ENCODE measurements at regions not wholly inside any gene's neighbourhood (a gene's known extent, or its start where the extent isn't known, plus 50 kb on each side); places are given as distances from the start of the nearest gene placed in this dataset.

GRCh38 chr6:88294702-88295101 is 128.6 kb upstream of the CNR1 start:
- no peak overlapping the region for H3K4me2 ChIP-seq
- no peaks in the 10 kb centered on the region for H3K9me2 ChIP-seq (replicated peaks; ENCODE audit: insufficient read depth)
- H3K27ac ChIP-seq, result no peak overlapping the region
- H3K4me1 ChIP-seq (ENCODE audit: insufficient read depth), result no peaks in the 10 kb centered on the region
- no peak for TF ChIP-seq EZH2phosphoT487 (IDR thresholded peaks at IDR 0.05; ENCODE audit: low read depth, severe bottlenecking, unreplicated experiment)
- no peak for TF ChIP-seq EZH2 (IDR thresholded peaks at IDR 0.05; ENCODE audit: borderline replicate concordance)
- TF ChIP-seq, protein P1, sequence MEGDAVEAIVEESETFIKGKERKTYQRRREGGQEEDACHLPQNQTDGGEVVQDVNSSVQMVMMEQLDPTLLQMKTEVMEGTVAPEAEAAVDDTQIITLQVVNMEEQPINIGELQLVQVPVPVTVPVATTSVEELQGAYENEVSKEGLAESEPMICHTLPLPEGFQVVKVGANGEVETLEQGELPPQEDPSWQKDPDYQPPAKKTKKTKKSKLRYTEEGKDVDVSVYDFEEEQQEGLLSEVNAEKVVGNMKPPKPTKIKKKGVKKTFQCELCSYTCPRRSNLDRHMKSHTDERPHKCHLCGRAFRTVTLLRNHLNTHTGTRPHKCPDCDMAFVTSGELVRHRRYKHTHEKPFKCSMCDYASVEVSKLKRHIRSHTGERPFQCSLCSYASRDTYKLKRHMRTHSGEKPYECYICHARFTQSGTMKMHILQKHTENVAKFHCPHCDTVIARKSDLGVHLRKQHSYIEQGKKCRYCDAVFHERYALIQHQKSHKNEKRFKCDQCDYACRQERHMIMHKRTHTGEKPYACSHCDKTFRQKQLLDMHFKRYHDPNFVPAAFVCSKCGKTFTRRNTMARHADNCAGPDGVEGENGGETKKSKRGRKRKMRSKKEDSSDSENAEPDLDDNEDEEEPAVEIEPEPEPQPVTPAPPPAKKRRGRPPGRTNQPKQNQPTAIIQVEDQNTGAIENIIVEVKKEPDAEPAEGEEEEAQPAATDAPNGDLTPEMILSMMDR (IDR thresholded peaks at IDR 0.05; ENCODE audit: poor library complexity), result no peak
- no peaks in the 10 kb centered on the region for H4K20me1 ChIP-seq (ENCODE audit: insufficient read depth, poor library complexity, severe bottlenecking)
- no peaks in the 10 kb centered on the region for H3K27me3 ChIP-seq
- H2AFZ ChIP-seq, result no peak overlapping the region
- WGBS (ENCODE audit: low lambda C conversion rate, missing lambda C conversion rate), result 92% methylated on average over 1 of the region's 1 CpG
- H3K36me3 ChIP-seq (replicated peaks; ENCODE audit: insufficient read depth, low read depth), result no peaks in the 10 kb centered on the region
- H3K9me3 ChIP-seq (ENCODE audit: low read depth), result no peaks in the 10 kb centered on the region
- no peak for DNase-seq (ENCODE audit: low spot score)
- H3K79me2 ChIP-seq, result no peaks in the 10 kb centered on the region
- no peak overlapping the region for H3K4me3 ChIP-seq

DNA sequence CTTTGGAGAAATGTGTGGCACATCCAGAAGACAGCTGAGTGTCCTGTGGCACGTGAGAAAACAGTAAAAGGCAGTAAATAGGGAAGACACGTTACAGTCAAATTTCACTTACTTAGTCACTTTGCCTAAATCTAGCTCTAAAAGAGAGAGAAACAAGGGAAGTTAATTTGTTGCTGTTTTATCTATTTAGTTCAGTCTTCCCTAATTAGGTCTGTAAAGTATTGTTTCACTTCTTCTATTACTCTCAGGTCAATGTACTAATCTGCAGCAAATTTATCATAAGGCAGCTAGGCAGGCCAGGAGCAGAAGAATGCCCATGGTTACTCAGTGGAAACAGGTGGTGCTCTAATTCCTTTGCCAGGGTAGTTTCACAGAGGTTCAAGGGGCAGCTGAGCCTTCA is 124.3 kb upstream of the CNR1 start:
- no peaks in the 10 kb centered on the region for H3K27me3 ChIP-seq
- H3K4me2 ChIP-seq, result no peak overlapping the region
- H3K9me3 ChIP-seq (ENCODE audit: low read depth), result peaks cover 4% of the 10 kb centered on the region
- H3K9me2 ChIP-seq (replicated peaks; ENCODE audit: insufficient read depth), result no peaks in the 10 kb centered on the region
- no peak overlapping the region for H3K4me3 ChIP-seq
- WGBS (ENCODE audit: low lambda C conversion rate, missing lambda C conversion rate), result 94% methylated on average over 2 of the region's 2 CpGs
- H2AFZ ChIP-seq, result no peak overlapping the region
- no peaks in the 10 kb centered on the region for H3K36me3 ChIP-seq (replicated peaks; ENCODE audit: insufficient read depth, low read depth)
- DNase-seq (ENCODE audit: low spot score), result no peak
- TF ChIP-seq EZH2phosphoT487 (IDR thresholded peaks at IDR 0.05; ENCODE audit: low read depth, severe bottlenecking, unreplicated experiment) (no peak), EZH2 (IDR thresholded peaks at IDR 0.05; ENCODE audit: borderline replicate concordance) (no peak)
- TF ChIP-seq, protein P1 (IDR thresholded peaks at IDR 0.05; ENCODE audit: poor library complexity), result no peak
- no peaks in the 10 kb centered on the region for H3K79me2 ChIP-seq
- no peaks in the 10 kb centered on the region for H4K20me1 ChIP-seq (ENCODE audit: insufficient read depth, poor library complexity, severe bottlenecking)
- no peak overlapping the region for H3K27ac ChIP-seq
- H3K4me1 ChIP-seq (ENCODE audit: insufficient read depth), result no peaks in the 10 kb centered on the region

- Histone ChIP-seq H2AFZ (no peak overlapping the region), H3K9me2 (replicated peaks; ENCODE audit: insufficient read depth) (no peaks in the 10 kb centered on the region), H4K20me1 (ENCODE audit: insufficient read depth, poor library complexity, severe bottlenecking) (no peaks in the 10 kb centered on the region), H3K27me3 (no peaks in the 10 kb centered on the region), H3K4me2 (no peak overlapping the region), H3K4me1 (ENCODE audit: insufficient read depth) (no peaks in the 10 kb centered on the region), H3K27ac (no peak overlapping the region), H3K36me3 (replicated peaks; ENCODE audit: insufficient read depth, low read depth) (no peaks in the 10 kb centered on the region), H3K9me3 (ENCODE audit: low read depth) (peaks cover 4% of the 10 kb centered on the region), H3K4me3 (no peak overlapping the region), H3K79me2 (no peaks in the 10 kb centered on the region)
- TF ChIP-seq EZH2phosphoT487 (IDR thresholded peaks at IDR 0.05; ENCODE audit: low read depth, severe bottlenecking, unreplicated experiment) (no peak), EZH2 (IDR thresholded peaks at IDR 0.05; ENCODE audit: borderline replicate concordance) (no peak)
- TF ChIP-seq, protein P1 (IDR thresholded peaks at IDR 0.05; ENCODE audit: poor library complexity), result no peak
- DNase-seq (ENCODE audit: low spot score), result no peak
These were observed 121.5 kb upstream of the CNR1 start for GRCh38 chr6:88287696-88288095.

GRCh38 chr6:88276331-88276730 is 110.2 kb upstream of the CNR1 start:
- Histone ChIP-seq H3K27me3 (no peaks in the 10 kb centered on the region), H3K36me3 (replicated peaks; ENCODE audit: insufficient read depth, low read depth) (no peaks in the 10 kb centered on the region), H3K9me3 (ENCODE audit: low read depth) (no peaks in the 10 kb centered on the region), H2AFZ (no peak overlapping the region), H3K27ac (no peak overlapping the region), H3K4me2 (no peak overlapping the region), H3K4me3 (no peak overlapping the region), H3K9me2 (replicated peaks; ENCODE audit: insufficient read depth) (no peaks in the 10 kb centered on the region), H4K20me1 (ENCODE audit: insufficient read depth, poor library complexity, severe bottlenecking) (no peaks in the 10 kb centered on the region), H3K4me1 (ENCODE audit: insufficient read depth) (no peaks in the 10 kb centered on the region), H3K79me2 (no peaks in the 10 kb centered on the region)
- 94% methylated on average over 14 of the region's 14 CpGs for WGBS (ENCODE audit: low lambda C conversion rate, missing lambda C conversion rate)
- no peak for DNase-seq (ENCODE audit: low spot score)
- TF ChIP-seq EZH2 (IDR thresholded peaks at IDR 0.05; ENCODE audit: borderline replicate concordance) (no peak), EZH2phosphoT487 (IDR thresholded peaks at IDR 0.05; ENCODE audit: low read depth, severe bottlenecking, unreplicated experiment) (no peak)
- TF ChIP-seq, protein P1 (IDR thresholded peaks at IDR 0.05; ENCODE audit: poor library complexity), result no peak
